ENCODE measurements at regions not wholly inside any gene's neighbourhood (a gene's known extent, or its start where the extent isn't known, plus 50 kb on each side); places are given as distances from the start of the nearest gene placed in this dataset.

GRCh38 chr18:38602341-38602740 lies 1036.7 kb upstream of the CELF4 start:
- TF ChIP-seq FOXM1 (IDR thresholded peaks at IDR 0.05; ENCODE audit: borderline replicate concordance) (no peak), ZNF384 (IDR thresholded peaks at IDR 0.05) (no peak), BHLHE40 (IDR thresholded peaks at IDR 0.05; ENCODE audit: borderline replicate concordance) (no peak), ELF4 (IDR thresholded peaks at IDR 0.05) (no peak), FOXK2 (IDR thresholded peaks at IDR 0.05) (no peak), SUZ12 (IDR thresholded peaks at IDR 0.05) (no peak), PKNOX1 (IDR thresholded peaks at IDR 0.05) (no peak), SP1 (IDR thresholded peaks at IDR 0.05) (no peak), CTBP1 (IDR thresholded peaks at IDR 0.05; ENCODE audit: borderline replicate concordance) (no peak), L3MBTL2 (conservative IDR thresholded peaks at IDR 0.05) (no peak)

Data from HEK293T (cell line).